Keratinocyte (primary cell): ENCODE measurements at regions not wholly inside any gene's neighbourhood (a gene's known extent, or its start where the extent isn't known, plus 50 kb on each side); places are given as distances from the start of the nearest gene placed in this dataset.

ENCODE experiments used
- DNase-seq: peaks from one replicate; pipeline ENCODE4 v3.0.0-alpha.2; 2011; ENCODE audit warnings: low read depth, missing footprints, low spot score
- FAIRE-seq: peaks from 2 replicates; lab custom pipeline; 2011; peaks lifted over from hg19 to GRCh38; lab: Jason Lieb, UNC
- H2AFZ ChIP-seq: 2 replicates; pipeline ENCODE4 v1.6.0; 2012; ENCODE audit warnings: low read length, control low read depth, inconsistent platforms; ENCODE audit not compliant: control insufficient read depth
- H3K27ac ChIP-seq: 2 replicates; pipeline ENCODE4 v1.5.1; 2011; ENCODE audit warnings: low read length; ENCODE audit not compliant: control insufficient read depth, insufficient read depth
- H3K27me3 ChIP-seq: 3 replicates; pipeline ENCODE4 v1.6.0; 2011; ENCODE audit warnings: low read length; ENCODE audit not compliant: control insufficient read depth, insufficient read depth; ENCODE audit errors: extremely low read depth
- H3K36me3 ChIP-seq, 2 experiments: 2 replicates in 1 of 2; 3 replicates in 1 of 2; pipeline ENCODE4 v1.5.1; 2011; ENCODE audit warnings: low read length in 2 of 2, mild to moderate bottlenecking in 1 of 2; ENCODE audit not compliant: control insufficient read depth in 2 of 2, insufficient read depth in 2 of 2; ENCODE audit errors: extremely low read depth in 1 of 2
- H3K4me1 ChIP-seq: 3 replicates; pipeline ENCODE4 v1.5.1; 2011; ENCODE audit warnings: low read length; ENCODE audit not compliant: control insufficient read depth, insufficient read depth; ENCODE audit errors: extremely low read depth
- H3K4me2 ChIP-seq: 3 replicates; pipeline ENCODE4 v1.6.0; 2011; ENCODE audit warnings: low read depth, low read length; ENCODE audit not compliant: control insufficient read depth, insufficient read depth; ENCODE audit errors: extremely low read depth
- H3K4me3 ChIP-seq, 3 experiments: fragments of 200-600 bp in 1 of 3; sonication (generic) in 1 of 3; 2 replicates in 2 of 3; 3 replicates in 1 of 3; pipeline ENCODE4 v1.5.1; 2011 to 2016; ENCODE audit warnings: low read length in 3 of 3, mild to moderate bottlenecking in 3 of 3, control low read depth in 2 of 3, inconsistent platforms in 1 of 3, low read depth in 1 of 3, mixed read lengths in 1 of 3, mixed run types in 1 of 3, moderate library complexity in 1 of 3; ENCODE audit not compliant: control insufficient read depth in 2 of 3, insufficient read depth in 2 of 3; ENCODE audit errors: extremely low read depth in 1 of 3
- H3K79me2 ChIP-seq: 2 replicates; pipeline ENCODE4 v1.6.0; 2012; ENCODE audit warnings: low read length; ENCODE audit not compliant: control insufficient read depth, insufficient read depth
- H3K9ac ChIP-seq: 3 replicates; pipeline ENCODE4 v1.6.0; 2011; ENCODE audit warnings: low read length; ENCODE audit not compliant: control insufficient read depth, insufficient read depth; ENCODE audit errors: extremely low read depth
- H3K9me1 ChIP-seq: 3 replicates; pipeline ENCODE4 v1.6.0; 2011; ENCODE audit warnings: low read length; ENCODE audit not compliant: control insufficient read depth, insufficient read depth; ENCODE audit errors: extremely low read depth
- H3K9me3 ChIP-seq: 2 replicates; pipeline ENCODE4 v1.5.1; 2012; ENCODE audit warnings: low read depth, low read length; ENCODE audit not compliant: control insufficient read depth
- H4K20me1 ChIP-seq: 3 replicates; pipeline ENCODE4 v1.6.0; 2011; ENCODE audit warnings: low read length; ENCODE audit not compliant: control insufficient read depth, insufficient read depth; ENCODE audit errors: extremely low read depth
- EZH2 ChIP-seq: IDR thresholded peaks from one replicate; pipeline ENCODE4 v1.6.1; 2012; ENCODE audit warnings: inconsistent platforms, mild to moderate bottlenecking, low read length, moderate library complexity
- dilution Hi-C: fragments of 300-500 bp; cut with MboI; formaldehyde crosslinking; loops from one replicate; pipeline ENCODE4 v1.7.0; 2020; ENCODE audit warnings: low sequenced_read_pairs; ENCODE audit not compliant: extremely low pct_ligation_motif_present
- TF ChIP-seq, protein P1 (sequence below), 3 experiments: IDR thresholded peaks in 1 of 3; conservative IDR thresholded peaks in 1 of 3; optimal IDR thresholded peaks in 1 of 3; 2 replicates in 2 of 3; 3 replicates in 1 of 3; pipeline versions ENCODE3 to v1.5.1; 2011; ENCODE audit warnings: low read length in 3 of 3, mild to moderate bottlenecking in 3 of 3, moderate library complexity in 2 of 3, control low read depth in 1 of 3, inconsistent platforms in 1 of 3; ENCODE audit not compliant: insufficient read depth in 2 of 3; ENCODE audit errors: extremely low read depth in 1 of 3

DNA sequence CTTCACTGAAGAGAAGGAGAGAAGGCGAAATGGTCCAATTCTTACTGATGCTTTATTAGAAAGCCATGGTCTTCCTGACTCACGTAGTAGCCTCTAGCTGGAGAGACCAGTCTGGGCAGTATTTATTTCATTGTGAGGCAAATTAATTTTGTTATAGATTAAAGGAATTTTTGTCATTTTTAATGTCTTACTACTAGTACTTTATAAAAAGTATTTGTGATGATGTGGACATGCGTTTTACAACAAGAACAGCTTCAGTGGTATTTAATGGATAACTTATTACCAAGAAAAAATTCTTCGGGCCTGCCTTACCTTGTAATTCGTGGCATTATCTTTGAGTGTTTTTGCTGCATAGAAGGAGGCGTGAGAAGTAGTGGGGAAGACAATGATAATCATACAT is 339.4 kb upstream of the SHH start:
- Histone ChIP-seq H3K9me3 (peaks cover 6% of the 10 kb centered on the region), H3K4me2 (no peak overlapping the region), H3K9me1 (no peaks in the 10 kb centered on the region), H4K20me1 (no peaks in the 10 kb centered on the region), H3K79me2 (no peaks in the 10 kb centered on the region), H3K36me3 (no peaks in the 10 kb centered on the region), H2AFZ (no peak overlapping the region), H3K9ac (no peak overlapping the region), H3K4me1 (no peaks in the 10 kb centered on the region), H3K27ac (no peak overlapping the region), H3K27me3 (no peaks in the 10 kb centered on the region), H3K4me3 (no peak overlapping the region)
- DNase-seq (no peak), FAIRE-seq (no peak)
- no peak for TF ChIP-seq EZH2
- TF ChIP-seq, protein P1, sequence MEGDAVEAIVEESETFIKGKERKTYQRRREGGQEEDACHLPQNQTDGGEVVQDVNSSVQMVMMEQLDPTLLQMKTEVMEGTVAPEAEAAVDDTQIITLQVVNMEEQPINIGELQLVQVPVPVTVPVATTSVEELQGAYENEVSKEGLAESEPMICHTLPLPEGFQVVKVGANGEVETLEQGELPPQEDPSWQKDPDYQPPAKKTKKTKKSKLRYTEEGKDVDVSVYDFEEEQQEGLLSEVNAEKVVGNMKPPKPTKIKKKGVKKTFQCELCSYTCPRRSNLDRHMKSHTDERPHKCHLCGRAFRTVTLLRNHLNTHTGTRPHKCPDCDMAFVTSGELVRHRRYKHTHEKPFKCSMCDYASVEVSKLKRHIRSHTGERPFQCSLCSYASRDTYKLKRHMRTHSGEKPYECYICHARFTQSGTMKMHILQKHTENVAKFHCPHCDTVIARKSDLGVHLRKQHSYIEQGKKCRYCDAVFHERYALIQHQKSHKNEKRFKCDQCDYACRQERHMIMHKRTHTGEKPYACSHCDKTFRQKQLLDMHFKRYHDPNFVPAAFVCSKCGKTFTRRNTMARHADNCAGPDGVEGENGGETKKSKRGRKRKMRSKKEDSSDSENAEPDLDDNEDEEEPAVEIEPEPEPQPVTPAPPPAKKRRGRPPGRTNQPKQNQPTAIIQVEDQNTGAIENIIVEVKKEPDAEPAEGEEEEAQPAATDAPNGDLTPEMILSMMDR (optimal IDR thresholded peaks at IDR 0.05 in 1 of 3, IDR thresholded peaks at IDR 0.05 in 1 of 3, conservative IDR thresholded peaks at IDR 0.05 in 1 of 3; ENCODE audit: extremely low read depth in 1 of 3, insufficient read depth in 2 of 3, low read length in 3 of 3): no peak
- dilution Hi-C loops: no loop called here

DNA sequence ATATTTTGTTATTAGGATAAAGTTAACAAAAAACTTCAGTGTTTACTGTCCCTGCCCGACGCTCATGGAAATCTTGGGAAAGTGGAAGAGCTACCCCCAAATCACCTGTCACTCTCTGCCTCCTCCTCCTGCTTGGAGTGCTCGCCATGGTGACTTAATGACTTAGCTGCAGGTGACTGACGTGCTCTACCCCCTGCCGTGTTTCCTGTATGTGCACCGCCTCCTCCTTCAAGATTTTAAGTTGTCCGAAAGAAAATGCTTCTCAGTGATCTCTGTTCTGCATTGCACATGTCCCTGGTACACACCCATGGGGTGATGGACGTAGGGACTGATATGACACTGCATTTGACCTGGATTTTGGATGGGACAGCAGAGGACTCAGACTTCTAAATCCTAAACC is 338.8 kb upstream of the SHH start:
- H3K4me1 ChIP-seq: no peaks in the 10 kb centered on the region
- H3K9me1 ChIP-seq: no peaks in the 10 kb centered on the region
- no peak overlapping the region for H2AFZ ChIP-seq
- no peaks in the 10 kb centered on the region for H4K20me1 ChIP-seq
- no peak overlapping the region for H3K27ac ChIP-seq
- H3K9me3 ChIP-seq: peaks cover 6% of the 10 kb centered on the region
- DNase-seq (no peak), FAIRE-seq (no peak)
- TF ChIP-seq, protein P1 (optimal IDR thresholded peaks at IDR 0.05 in 1 of 3, IDR thresholded peaks at IDR 0.05 in 1 of 3, conservative IDR thresholded peaks at IDR 0.05 in 1 of 3; ENCODE audit: extremely low read depth in 1 of 3, insufficient read depth in 2 of 3, low read length in 3 of 3): no peak
- no peak for TF ChIP-seq EZH2
- H3K9ac ChIP-seq: no peak overlapping the region
- no peak overlapping the region for H3K4me2 ChIP-seq
- no peaks in the 10 kb centered on the region for H3K36me3 ChIP-seq
- no peaks in the 10 kb centered on the region for H3K27me3 ChIP-seq
- no peaks in the 10 kb centered on the region for H3K79me2 ChIP-seq
- no peak overlapping the region for H3K4me3 ChIP-seq
- dilution Hi-C loops: no loop called here
